Astrocyte of the spinal cord (primary cell): ENCODE measurements at regions not wholly inside any gene's neighbourhood (a gene's known extent, or its start where the extent isn't known, plus 50 kb on each side); places are given as distances from the start of the nearest gene placed in this dataset.
"Not testable (repeated sequence)": the region's sequence is repeated elsewhere in the genome, so short reads cannot be mapped to it uniquely, and the experiment has no call there.

Experiments used
- DNase-seq: peaks from one replicate; pipeline ENCODE4 v3.0.0; 2011; ENCODE audit warnings: low read depth, low spot score
- H3K4me3 ChIP-seq: 2 replicates; pipeline ENCODE4 v1.5.1; 2011; ENCODE audit warnings: low read depth, mild to moderate bottlenecking, low read length, moderate library complexity
- in situ Hi-C: cut with HindIII; loops from 2 replicates; pipeline ENCODE4 v1.10.0; 2017; ENCODE audit warnings: low sequenced_read_pairs
- TF ChIP-seq, protein P1 (sequence below): IDR thresholded peaks from 2 replicates; pipeline ENCODE4 v1.5.1; 2012; ENCODE audit warnings: low read depth, mild to moderate bottlenecking, low read length, inconsistent platforms

DNA sequence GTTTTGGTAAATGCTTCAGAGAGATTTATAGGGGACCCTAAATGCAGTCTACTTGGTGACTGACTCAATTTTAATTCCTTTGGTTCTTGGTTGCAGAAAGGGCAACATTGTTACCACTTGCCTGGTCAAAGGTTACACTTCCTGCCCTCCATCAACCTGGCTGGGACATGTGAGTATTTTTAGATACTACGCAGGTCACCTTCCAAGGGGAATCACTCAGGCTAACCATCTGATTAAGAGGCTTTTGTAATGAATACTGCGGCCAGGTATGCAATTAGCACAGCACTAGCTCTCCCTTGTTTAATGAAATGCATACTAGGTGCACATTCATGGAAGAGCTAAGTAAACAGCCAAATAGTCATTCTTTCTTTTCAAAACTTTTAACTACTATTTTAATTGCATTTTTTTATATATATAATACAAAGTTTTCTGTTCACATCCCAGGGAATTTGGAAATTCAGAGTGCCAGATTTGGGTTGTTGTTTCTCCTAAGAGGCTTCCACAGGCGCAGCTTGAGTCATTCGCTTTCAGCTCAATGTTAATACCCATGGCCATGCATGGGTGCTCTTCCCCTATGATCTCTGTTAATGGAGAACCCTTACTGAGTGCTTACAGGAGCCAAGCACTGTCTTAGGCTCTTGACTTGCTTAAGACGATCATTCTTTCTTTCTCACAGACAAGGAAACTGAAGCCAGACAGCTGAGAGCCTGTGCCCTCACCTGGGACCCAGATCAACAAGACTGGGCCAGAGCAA lies 152.2 kb downstream of the MTX2 start:
- H3K4me3 ChIP-seq, result no peak overlapping the region
- in situ Hi-C loops, result no loop called here
- no peak for DNase-seq
- TF ChIP-seq, protein P1, sequence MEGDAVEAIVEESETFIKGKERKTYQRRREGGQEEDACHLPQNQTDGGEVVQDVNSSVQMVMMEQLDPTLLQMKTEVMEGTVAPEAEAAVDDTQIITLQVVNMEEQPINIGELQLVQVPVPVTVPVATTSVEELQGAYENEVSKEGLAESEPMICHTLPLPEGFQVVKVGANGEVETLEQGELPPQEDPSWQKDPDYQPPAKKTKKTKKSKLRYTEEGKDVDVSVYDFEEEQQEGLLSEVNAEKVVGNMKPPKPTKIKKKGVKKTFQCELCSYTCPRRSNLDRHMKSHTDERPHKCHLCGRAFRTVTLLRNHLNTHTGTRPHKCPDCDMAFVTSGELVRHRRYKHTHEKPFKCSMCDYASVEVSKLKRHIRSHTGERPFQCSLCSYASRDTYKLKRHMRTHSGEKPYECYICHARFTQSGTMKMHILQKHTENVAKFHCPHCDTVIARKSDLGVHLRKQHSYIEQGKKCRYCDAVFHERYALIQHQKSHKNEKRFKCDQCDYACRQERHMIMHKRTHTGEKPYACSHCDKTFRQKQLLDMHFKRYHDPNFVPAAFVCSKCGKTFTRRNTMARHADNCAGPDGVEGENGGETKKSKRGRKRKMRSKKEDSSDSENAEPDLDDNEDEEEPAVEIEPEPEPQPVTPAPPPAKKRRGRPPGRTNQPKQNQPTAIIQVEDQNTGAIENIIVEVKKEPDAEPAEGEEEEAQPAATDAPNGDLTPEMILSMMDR, result no peak

DNA sequence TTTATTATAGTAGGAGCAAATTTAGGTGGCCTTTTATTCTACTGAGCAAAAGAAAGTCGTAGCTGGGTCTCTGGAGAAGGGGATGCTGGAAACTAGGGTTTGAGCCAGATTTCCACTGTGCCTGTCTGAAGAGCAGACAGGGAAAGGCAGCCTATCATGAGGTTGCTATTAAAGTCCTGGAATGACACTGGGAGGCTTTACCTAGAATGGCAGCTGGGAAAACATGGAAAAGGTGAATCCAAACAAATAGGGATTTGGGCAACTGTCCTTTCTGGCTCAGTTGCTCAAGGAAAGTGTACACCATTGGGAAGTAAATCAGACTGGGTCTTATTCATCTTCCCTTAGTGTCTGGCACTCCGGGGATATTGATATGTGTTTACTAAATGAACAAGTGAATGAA lies 154.6 kb downstream of the MTX2 start:
- H3K4me3 ChIP-seq, result no peak overlapping the region
- DNase-seq, result no peak
- in situ Hi-C loops, result no loop called here
- TF ChIP-seq, protein P1, result no peak

DNA sequence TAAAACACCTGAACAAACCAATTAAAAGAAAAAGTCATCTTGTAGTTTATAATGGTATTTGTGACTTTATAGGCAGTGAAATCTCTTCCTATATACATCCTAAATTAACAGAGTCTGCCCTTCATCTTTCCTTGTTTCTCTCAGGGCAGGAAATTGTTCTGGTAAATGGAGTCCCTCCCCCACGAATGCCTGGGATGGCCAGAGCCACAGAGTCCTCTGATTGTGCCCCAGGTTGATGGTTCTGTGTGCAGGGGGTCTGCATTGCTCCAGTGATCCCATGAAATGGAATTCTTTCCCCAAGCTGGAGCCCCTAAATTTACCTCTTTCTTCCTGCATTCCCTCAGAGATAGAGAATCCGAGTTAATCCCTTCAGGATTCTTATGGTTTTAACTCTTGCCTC lies 155.5 kb downstream of the MTX2 start:
- no peak overlapping the region for H3K4me3 ChIP-seq
- DNase-seq, result no peak
- in situ Hi-C loops, result no loop called here
- TF ChIP-seq, protein P1, result no peak

DNA sequence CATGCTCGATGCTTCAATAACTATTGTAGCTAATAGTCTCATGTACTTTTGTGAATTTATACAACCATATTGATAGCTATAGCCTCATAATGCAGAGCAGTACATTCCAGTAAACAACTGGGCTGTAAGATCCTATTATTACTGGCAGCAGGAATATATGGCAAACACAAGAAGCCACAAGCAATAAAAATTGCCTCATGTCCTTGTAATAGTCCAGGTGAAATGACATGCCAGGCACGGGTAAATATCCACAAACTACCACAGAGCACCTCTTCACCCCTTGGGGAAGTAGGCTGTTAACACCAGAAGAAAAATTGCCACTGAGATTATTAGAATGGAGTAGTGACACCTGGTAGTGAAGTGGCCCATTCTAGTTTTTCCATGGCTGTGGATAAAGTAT lies 158.3 kb downstream of the MTX2 start:
- in situ Hi-C loops, result no loop called here
- no peak for DNase-seq
- TF ChIP-seq, protein P1, result no peak
- no peak overlapping the region for H3K4me3 ChIP-seq

DNA sequence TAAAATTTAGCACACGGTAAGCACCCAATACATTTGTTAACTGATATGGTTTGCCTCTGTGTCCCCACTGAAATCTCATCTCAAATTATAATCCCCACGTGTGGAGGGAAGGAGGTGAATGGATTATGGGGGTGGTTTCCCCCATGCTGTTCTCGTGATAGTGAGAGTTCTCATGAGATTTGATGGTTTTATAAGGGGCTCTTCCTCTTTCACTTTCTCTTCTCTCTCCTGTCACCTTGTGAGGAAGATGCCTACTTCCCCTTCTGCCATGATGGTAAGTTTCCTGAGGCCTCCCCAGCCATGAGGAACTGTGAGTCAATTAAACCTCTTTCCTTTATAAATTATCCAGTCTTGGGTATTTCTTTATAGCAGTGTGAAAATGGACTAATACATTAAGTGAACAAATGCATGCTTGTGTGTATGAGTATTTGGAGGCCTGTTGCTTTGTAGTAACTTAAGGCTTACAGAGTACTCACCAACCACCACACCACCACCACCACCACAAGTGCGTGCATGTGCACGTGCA lies 159.8 kb downstream of the MTX2 start:
- in situ Hi-C loops, DNase-seq, H3K4me3 ChIP-seq: not testable (repeated sequence)

DNA sequence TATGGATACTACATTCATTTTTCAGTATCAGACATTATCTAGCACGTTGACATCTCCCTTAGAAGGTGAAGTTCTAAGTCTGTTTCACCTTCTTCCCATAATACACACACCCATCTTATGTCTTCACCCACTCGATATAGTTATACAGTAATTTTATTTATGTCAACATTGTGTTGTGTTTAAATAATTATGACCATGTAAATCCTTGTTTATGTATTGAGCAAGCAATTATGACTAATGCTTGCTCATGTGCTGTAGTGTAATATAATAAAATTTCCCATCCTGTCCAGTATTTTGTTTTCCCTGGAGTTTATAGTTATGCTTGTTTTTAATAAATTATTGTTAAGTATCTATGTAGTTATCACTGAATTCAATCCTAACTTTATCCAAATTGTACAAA lies 163.2 kb downstream of the MTX2 start:
- no peak overlapping the region for H3K4me3 ChIP-seq
- no peak for DNase-seq
- in situ Hi-C loops, result no loop called here
- TF ChIP-seq, protein P1, result no peak

DNA sequence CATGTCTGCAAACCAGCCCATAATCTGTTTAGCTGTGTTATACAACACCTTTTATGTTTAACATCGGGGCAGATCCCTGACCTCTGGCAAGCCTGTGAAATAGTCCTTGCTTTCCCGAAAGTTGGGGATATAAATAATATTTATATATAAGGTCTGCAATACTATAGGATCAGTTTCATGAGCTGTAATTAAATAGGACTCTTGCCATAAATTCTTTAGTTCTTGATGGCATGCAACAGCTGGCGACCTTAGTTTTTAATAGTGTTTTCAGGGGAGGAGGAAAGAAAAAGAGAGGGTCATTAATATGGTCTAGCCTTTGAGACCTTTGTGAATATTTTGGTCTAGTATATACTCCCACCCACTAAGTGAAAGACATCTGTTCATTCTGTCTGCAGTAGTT lies 166.5 kb downstream of the MTX2 start:
- in situ Hi-C loops, result no loop called here
- DNase-seq, result no peak
- TF ChIP-seq, protein P1, result no peak
- H3K4me3 ChIP-seq, result no peak overlapping the region
